HG03442 (cell line): ENCODE measurements at regions not wholly inside any gene's neighbourhood (a gene's known extent, or its start where the extent isn't known, plus 50 kb on each side); places are given as distances from the start of the nearest gene placed in this dataset.

ENCODE experiments used
- ATAC-seq: cut with Tn5 transposase; IDR thresholded peaks from one replicate; pipeline ENCODE4 v1.9.1; 2021; ENCODE audit warnings: mild to moderate bottlenecking, moderate library complexity; ENCODE audit not compliant: unreplicated experiment

- no peak for ATAC-seq
Observed at GRCh38 chr21:24294171-24294570, 1313.1 kb downstream of the MRPL39 start.

GRCh38 chr21:24290151-24290833, 1317.0 kb downstream of the MRPL39 start:
- ATAC-seq, result no peak

GRCh38 chr21:24289539-24289938, 1317.7 kb downstream of the MRPL39 start:
- ATAC-seq, result no peak

GRCh38 chr21:24280596-24280995, 1326.7 kb downstream of the MRPL39 start:
- ATAC-seq, result no peak

GRCh38 chr21:24278711-24279110, 1328.6 kb downstream of the MRPL39 start:
- no peak for ATAC-seq

GRCh38 chr21:24276204-24276603, 1331.1 kb downstream of the MRPL39 start:
- no peak for ATAC-seq

GRCh38 chr21:24275616-24276015, 1331.7 kb downstream of the MRPL39 start:
- ATAC-seq, result no peak

GRCh38 chr21:24272521-24272938, 1334.8 kb downstream of the MRPL39 start:
- no peak for ATAC-seq

- ATAC-seq, result no peak
Observed at GRCh38 chr21:24265987-24266386, 1341.3 kb downstream of the MRPL39 start.

GRCh38 chr21:24260751-24261150, 1346.5 kb downstream of the MRPL39 start:
- no peak for ATAC-seq

- ATAC-seq, result no peak
Observed at GRCh38 chr21:24259241-24259640, 1348.0 kb downstream of the MRPL39 start.

GRCh38 chr21:24255591-24255990, 1351.7 kb downstream of the MRPL39 start:
- ATAC-seq, result no peak

GRCh38 chr21:24225431-24225830, 1381.8 kb downstream of the MRPL39 start:
- no peak for ATAC-seq

- ATAC-seq, result no peak
Observed at GRCh38 chr21:24224422-24224821, 1382.9 kb downstream of the MRPL39 start.

GRCh38 chr21:24223624-24224023, 1383.7 kb downstream of the MRPL39 start:
- ATAC-seq, result no peak

- ATAC-seq, result no peak
Observed at GRCh38 chr21:24222676-24223075, 1384.6 kb downstream of the MRPL39 start.

- no peak for ATAC-seq
Observed at GRCh38 chr21:24220446-24220845, 1386.8 kb downstream of the MRPL39 start.

- no peak for ATAC-seq
Observed at GRCh38 chr21:24217151-24217550, 1390.1 kb downstream of the MRPL39 start.

GRCh38 chr21:24210130-24210529, 1397.2 kb downstream of the MRPL39 start:
- ATAC-seq, result no peak

GRCh38 chr21:24208562-24209260, 1398.6 kb downstream of the MRPL39 start:
- no peak for ATAC-seq

GRCh38 chr21:24205319-24205718, 1402.0 kb downstream of the MRPL39 start:
- no peak for ATAC-seq

- ATAC-seq, result no peak
Observed at GRCh38 chr21:24204641-24205040, 1402.6 kb downstream of the MRPL39 start.

- no peak for ATAC-seq
Observed at GRCh38 chr21:24200052-24200451, 1407.2 kb downstream of the MRPL39 start.
